IMR-90 (cell line): ENCODE measurements at regions not wholly inside any gene's neighbourhood (a gene's known extent, or its start where the extent isn't known, plus 50 kb on each side); places are given as distances from the start of the nearest gene placed in this dataset.

Experiments used
- ATAC-seq: fragments of 200-7000 bp; cut with Tn5 transposase; 2 replicates; pipeline ENCODE4 v1.9.1; 2020; ENCODE audit warnings: low read depth, mild to moderate bottlenecking, moderate library complexity
- BruUV-seq: library from RNA; stranded (reverse); fragments of 400-500 nt; replicated peaks from 2 replicates; lab custom pipeline; 2021; lab: Mats Ljungman, UMichigan
- CTCF ChIA-PET: fragments of 300-600 bp; formaldehyde crosslinking; extraction: SDS; loops from one replicate; lab custom pipeline; 2021; ENCODE audit warnings: antibody characterized with exemption; lab: Yijun Ruan, JAX
- POLR2A ChIA-PET: fragments of 300-600 bp; sonication (Branson Sonifier 250); formaldehyde crosslinking; loops from one replicate; lab custom pipeline; 2022; ENCODE audit warnings: antibody characterized with exemption; ENCODE audit not compliant: unreplicated experiment; lab: Charles Lee
- DNase-seq: peaks from one replicate; pipeline ENCODE4 v3.0.0; 2013
- H2AFZ ChIP-seq: replicated peaks from 2 replicates; pipeline ENCODE3; 2013; ENCODE audit warnings: low read length, mild to moderate bottlenecking; ENCODE audit not compliant: poor library complexity
- H2AK5ac ChIP-seq: 2 replicates; pipeline ENCODE4 v1.6.1; 2013; ENCODE audit warnings: low read depth, low read length, inconsistent platforms
- H2AK9ac ChIP-seq: replicated peaks from 2 replicates; pipeline ENCODE3; 2013; ENCODE audit warnings: mild to moderate bottlenecking, low read depth, low read length, moderate library complexity; ENCODE audit not compliant: poor library complexity
- H2BK120ac ChIP-seq: 2 replicates; pipeline ENCODE4 v1.6.1; 2013; ENCODE audit warnings: low read depth, low read length, inconsistent platforms
- H2BK15ac ChIP-seq: 3 replicates; pipeline ENCODE4 v1.6.1; 2013; ENCODE audit warnings: low read depth, low read length, inconsistent platforms
- H2BK20ac ChIP-seq: 2 replicates; pipeline ENCODE4 v1.6.1; 2013; ENCODE audit warnings: low read depth, mild to moderate bottlenecking, inconsistent platforms, low read length, moderate library complexity
- H2BK5ac ChIP-seq: 2 replicates; pipeline ENCODE4 v1.6.1; 2013; ENCODE audit warnings: mild to moderate bottlenecking, low read depth, low read length, inconsistent platforms; ENCODE audit not compliant: poor library complexity, severe bottlenecking
- H3K14ac ChIP-seq: replicated peaks from 2 replicates; pipeline ENCODE4 v1.6.1; 2013; ENCODE audit warnings: low read depth, low read length, inconsistent platforms
- H3K18ac ChIP-seq: 2 replicates; pipeline ENCODE4 v1.6.1; 2013; ENCODE audit warnings: low read depth, low read length, control low read depth
- H3K23ac ChIP-seq: 2 replicates; pipeline ENCODE4 v1.6.1; 2013; ENCODE audit warnings: low read depth, low read length, inconsistent platforms
- H3K27ac ChIP-seq: 2 replicates; pipeline ENCODE4 v1.5.1; 2013; ENCODE audit warnings: mild to moderate bottlenecking, control low read depth, low read length; ENCODE audit not compliant: insufficient read depth
- H3K27me3 ChIP-seq: 2 replicates; pipeline ENCODE4 v1.6.1; 2013; ENCODE audit warnings: low read length; ENCODE audit not compliant: control insufficient read depth, insufficient read depth
- H3K36me3 ChIP-seq: 2 replicates; pipeline ENCODE4 v1.6.1; 2013; ENCODE audit warnings: low read length, mixed read lengths; ENCODE audit not compliant: control insufficient read depth, insufficient read depth
- H3K4ac ChIP-seq: 2 replicates; pipeline ENCODE4 v1.6.1; 2013; ENCODE audit warnings: low read depth, low read length, inconsistent platforms
- H3K4me1 ChIP-seq: 2 replicates; pipeline ENCODE4 v1.6.1; 2013; ENCODE audit warnings: low read length, mixed read lengths; ENCODE audit not compliant: control insufficient read depth, insufficient read depth
- H3K4me2 ChIP-seq: 2 replicates; pipeline ENCODE4 v1.6.1; 2013; ENCODE audit warnings: low read depth, mild to moderate bottlenecking, control low read depth, low read length, moderate library complexity
- H3K4me3 ChIP-seq: 2 replicates; pipeline ENCODE4 v1.5.1; 2013; ENCODE audit warnings: low read depth, mild to moderate bottlenecking, control low read depth, low read length, moderate library complexity; ENCODE audit not compliant: insufficient read depth
- H3K56ac ChIP-seq: 2 replicates; pipeline ENCODE4 v1.6.1; 2013; ENCODE audit warnings: low read length, inconsistent platforms; ENCODE audit not compliant: insufficient read depth; ENCODE audit errors: extremely low read depth
- H3K79me1 ChIP-seq, 2 experiments: 2 replicates each; pipeline ENCODE4 v1.6.1; 2013; ENCODE audit warnings: low read length in 2 of 2, inconsistent platforms in 1 of 2, low read depth in 1 of 2
- H3K9ac ChIP-seq: 2 replicates; pipeline ENCODE4 v1.6.1; 2013; ENCODE audit warnings: low read depth, low read length, control low read depth
- H3K9me1 ChIP-seq: 2 replicates; pipeline ENCODE4 v1.6.1; 2013; ENCODE audit warnings: low read length, inconsistent platforms; ENCODE audit not compliant: insufficient read depth
- H3K9me3 ChIP-seq: 2 replicates; pipeline ENCODE4 v1.6.1; 2013; ENCODE audit warnings: low read length; ENCODE audit not compliant: control insufficient read depth, insufficient read depth
- H4K20me1 ChIP-seq: 2 replicates; pipeline ENCODE4 v1.6.1; 2013; ENCODE audit warnings: low read length, inconsistent platforms; ENCODE audit not compliant: insufficient read depth
- H4K5ac ChIP-seq: 2 replicates; pipeline ENCODE4 v1.6.1; 2013; ENCODE audit warnings: mild to moderate bottlenecking, low read depth, low read length, control low read depth
- H4K8ac ChIP-seq, 2 experiments: 2 replicates each; pipeline ENCODE4 v1.6.1; 2013; ENCODE audit warnings: low read depth in 2 of 2, low read length in 2 of 2, control low read depth in 1 of 2, inconsistent platforms in 1 of 2
- H4K91ac ChIP-seq: 2 replicates; pipeline ENCODE4 v1.6.1; 2013; ENCODE audit warnings: low read depth, low read length, inconsistent platforms; ENCODE audit not compliant: insufficient read depth
- CEBPB ChIP-seq: IDR thresholded peaks from 2 replicates; pipeline ENCODE4 v1.6.1; 2012; ENCODE audit warnings: low read depth, low read length, improper control_type of control experiment
- ELK1 ChIP-seq: fragments of 150-350 bp; IDR thresholded peaks from 2 replicates; pipeline ENCODE4 v1.6.1; 2016; ENCODE audit warnings: low read depth, mild to moderate bottlenecking, low read length, moderate library complexity, borderline replicate concordance
- FOS ChIP-seq: fragments of 150-350 bp; IDR thresholded peaks from 2 replicates; pipeline ENCODE4 v1.6.1; 2016; ENCODE audit warnings: low read depth, low read length
- MAFK ChIP-seq: IDR thresholded peaks from 2 replicates; pipeline ENCODE4 v1.6.1; 2012; ENCODE audit warnings: low read depth, low read length, improper control_type of control experiment
- MAZ ChIP-seq: IDR thresholded peaks from 2 replicates; pipeline ENCODE4 v1.6.1; 2012; ENCODE audit warnings: low read depth, mild to moderate bottlenecking, low read length, improper control_type of control experiment, moderate library complexity, borderline replicate concordance
- MXI1 ChIP-seq: IDR thresholded peaks from 2 replicates; pipeline ENCODE4 v1.6.1; 2012; ENCODE audit warnings: low read depth, mild to moderate bottlenecking, low read length, moderate library complexity, borderline replicate concordance
- RCOR1 ChIP-seq: IDR thresholded peaks from 2 replicates; pipeline ENCODE4 v1.6.1; 2012; ENCODE audit warnings: mild to moderate bottlenecking, low read length, improper control_type of control experiment; ENCODE audit not compliant: insufficient replicate concordance
- RFX5 ChIP-seq: IDR thresholded peaks from 2 replicates; pipeline ENCODE4 v1.8.0; 2012; ENCODE audit warnings: low read depth, mild to moderate bottlenecking, low read length, moderate library complexity
- SMC3 ChIP-seq: fragments of 150-350 bp; IDR thresholded peaks from 2 replicates; pipeline ENCODE4 v1.6.1; 2016; ENCODE audit warnings: low read depth, mild to moderate bottlenecking, antibody characterized with exemption, low read length, moderate library complexity
- USF2 ChIP-seq: fragments of 150-350 bp; IDR thresholded peaks from 2 replicates; pipeline ENCODE4 v1.6.1; 2017; ENCODE audit warnings: mild to moderate bottlenecking, antibody characterized with exemption, low read length, low read depth
- whole genome bisulfite sequencing, 2 experiments: methylation state at CpG; one replicate each; pipeline versions ENCODE4 v1.1.5 to v1.1.7; 2013; ENCODE audit warnings: missing lambda C conversion rate in 2 of 2; ENCODE audit not compliant: insufficient read length in 1 of 2; ENCODE audit errors: extremely low coverage in 2 of 2; 5-methylcytosine and 5-hydroxymethylcytosine counted together
- dilution Hi-C: fragments of 300-500 bp; cut with HindIII; formaldehyde crosslinking; loops from one replicate; pipeline ENCODE4 v1.14.3; 2018; ENCODE audit warnings: low sequenced_read_pairs; ENCODE audit not compliant: unreplicated experiment
- in situ Hi-C: fragments of 300-500 bp; cut with MboI; formaldehyde crosslinking; loops from 3 replicates; pipeline ENCODE4 v1.14.3; 2019; ENCODE audit warnings: low sequenced_read_pairs, inconsistent platforms, mixed read lengths
- intact Hi-C: fragments of 100-400 bp; cut with micrococcal nuclease; formaldehyde crosslinking; loops from 2 replicates; pipeline ENCODE4 v1.10.0; 2022

- no TSS peak for BruUV-seq
- no peak overlapping the region for H3K4ac ChIP-seq
- ChIA-PET POLR2A (no interaction called here), CTCF (no interaction called here)
- no peak overlapping the region for H2AK9ac ChIP-seq
- in situ Hi-C loops: no loop called here
- no peak overlapping the region for H3K56ac ChIP-seq
- no peak overlapping the region for H4K91ac ChIP-seq
- H3K4me2 ChIP-seq: no peak overlapping the region
- H3K9ac ChIP-seq: no peak overlapping the region
- dilution Hi-C loops: no loop called here
- no peak overlapping the region for H2BK120ac ChIP-seq
- H4K8ac ChIP-seq: no peak overlapping the region
- no peak overlapping the region for H2AFZ ChIP-seq
- intact Hi-C loops: loop anchor here (2.0 kb wide), 1 partner anchor 60 kb away; no protein-coding TSS in a partner anchor
- no peak overlapping the region for H4K5ac ChIP-seq
- H3K4me3 ChIP-seq: no peak overlapping the region
- no peak for TF ChIP-seq FOS
- TF ChIP-seq MXI1: no peak
- no peak for TF ChIP-seq MAZ
- TF ChIP-seq RCOR1: no peak
- no peak for TF ChIP-seq RFX5
- no peak for TF ChIP-seq USF2
- TF ChIP-seq SMC3: no peak
- no peak for TF ChIP-seq CEBPB
- TF ChIP-seq MAFK: no peak
- TF ChIP-seq ELK1: no peak
- DNase-seq: no peak
- H3K36me3 ChIP-seq: no peaks in the 10 kb centered on the region
- H3K27me3 ChIP-seq: no peaks in the 10 kb centered on the region
- no peaks in the 10 kb centered on the region for H3K9me3 ChIP-seq
- H3K14ac ChIP-seq: no peak overlapping the region
- H3K9me1 ChIP-seq: no peaks in the 10 kb centered on the region
- H3K18ac ChIP-seq: no peak overlapping the region
- no peak overlapping the region for H2BK15ac ChIP-seq
- no peak overlapping the region for H2AK5ac ChIP-seq
- H3K27ac ChIP-seq: no peak overlapping the region
- no CpG with 5 or more reads among the region's 2 CpGs for WGBS, 2 experiments
- no peaks in the 10 kb centered on the region for H4K20me1 ChIP-seq
- no peak overlapping the region for H2BK20ac ChIP-seq
- no peak overlapping the region for H2BK5ac ChIP-seq
- H3K23ac ChIP-seq: no peak overlapping the region
- no peaks in the 10 kb centered on the region for H3K4me1 ChIP-seq
- no peaks in the 10 kb centered on the region for H3K79me1 ChIP-seq
- ATAC-seq: no peak
Observed at GRCh38 chr3:117479095-117479494, 769.5 kb downstream of the TUSC7 start.
